ENCODE measurements at regions not wholly inside any gene's neighbourhood (a gene's known extent, or its start where the extent isn't known, plus 50 kb on each side); places are given as distances from the start of the nearest gene placed in this dataset.

DNA sequence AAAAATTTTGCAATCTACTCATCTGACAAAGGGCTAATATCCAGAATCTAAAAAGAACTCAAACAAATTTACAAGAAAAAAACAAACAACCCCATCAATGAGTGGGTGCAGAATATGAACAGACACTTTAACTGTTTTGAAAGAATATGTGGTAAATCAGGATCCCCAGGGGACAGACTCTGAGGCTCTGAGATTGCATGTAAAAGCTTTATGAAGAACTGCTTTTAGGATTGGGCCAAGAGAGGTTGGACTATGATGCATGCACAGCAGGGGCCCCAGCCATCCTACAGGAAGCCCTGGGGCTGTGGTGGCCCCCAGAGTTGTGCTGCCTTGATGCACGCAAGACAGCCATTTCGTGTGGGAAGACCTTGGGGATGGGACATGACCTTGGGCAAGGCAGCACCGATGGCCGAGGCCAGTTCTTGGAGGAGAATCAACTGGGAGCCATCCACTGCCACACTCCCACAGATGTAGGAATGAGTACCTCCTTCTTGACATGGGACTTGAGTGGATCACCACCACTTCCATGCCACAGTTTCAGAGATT is 298.1 kb upstream of the THBS1 start:
- no peak overlapping the region for H3K4me3 ChIP-seq (ENCODE audit: insufficient read depth, low read length)
- TF ChIP-seq, protein P1, sequence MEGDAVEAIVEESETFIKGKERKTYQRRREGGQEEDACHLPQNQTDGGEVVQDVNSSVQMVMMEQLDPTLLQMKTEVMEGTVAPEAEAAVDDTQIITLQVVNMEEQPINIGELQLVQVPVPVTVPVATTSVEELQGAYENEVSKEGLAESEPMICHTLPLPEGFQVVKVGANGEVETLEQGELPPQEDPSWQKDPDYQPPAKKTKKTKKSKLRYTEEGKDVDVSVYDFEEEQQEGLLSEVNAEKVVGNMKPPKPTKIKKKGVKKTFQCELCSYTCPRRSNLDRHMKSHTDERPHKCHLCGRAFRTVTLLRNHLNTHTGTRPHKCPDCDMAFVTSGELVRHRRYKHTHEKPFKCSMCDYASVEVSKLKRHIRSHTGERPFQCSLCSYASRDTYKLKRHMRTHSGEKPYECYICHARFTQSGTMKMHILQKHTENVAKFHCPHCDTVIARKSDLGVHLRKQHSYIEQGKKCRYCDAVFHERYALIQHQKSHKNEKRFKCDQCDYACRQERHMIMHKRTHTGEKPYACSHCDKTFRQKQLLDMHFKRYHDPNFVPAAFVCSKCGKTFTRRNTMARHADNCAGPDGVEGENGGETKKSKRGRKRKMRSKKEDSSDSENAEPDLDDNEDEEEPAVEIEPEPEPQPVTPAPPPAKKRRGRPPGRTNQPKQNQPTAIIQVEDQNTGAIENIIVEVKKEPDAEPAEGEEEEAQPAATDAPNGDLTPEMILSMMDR (IDR thresholded peaks at IDR 0.05; ENCODE audit: extremely low read depth, low read depth, low read length): no peak
- no peaks in the 10 kb centered on the region for H3K36me3 ChIP-seq (ENCODE audit: insufficient read depth, low read length)
- H2AFZ ChIP-seq (ENCODE audit: low read length): no peak overlapping the region
- peaks cover 63% of the 10 kb centered on the region for H3K4me1 ChIP-seq (ENCODE audit: insufficient read depth, low read length)
- H3K79me2 ChIP-seq (ENCODE audit: insufficient read depth, low read length): no peaks in the 10 kb centered on the region
- no peaks in the 10 kb centered on the region for H3K9me3 ChIP-seq (ENCODE audit: low read depth, low read length)
- no peaks in the 10 kb centered on the region for H3K27me3 ChIP-seq (ENCODE audit: insufficient read depth, low read length)
- H4K20me1 ChIP-seq (ENCODE audit: insufficient read depth, low read length): no peaks in the 10 kb centered on the region
- H3K4me2 ChIP-seq (ENCODE audit: insufficient read depth, low read length): no peak overlapping the region
- peak overlapping the region; percentile 81 for H3K27ac ChIP-seq (ENCODE audit: low read depth, low read length)
- no peak for DNase-seq (ENCODE audit: insufficient read length, low spot score, missing footprints)

DNA sequence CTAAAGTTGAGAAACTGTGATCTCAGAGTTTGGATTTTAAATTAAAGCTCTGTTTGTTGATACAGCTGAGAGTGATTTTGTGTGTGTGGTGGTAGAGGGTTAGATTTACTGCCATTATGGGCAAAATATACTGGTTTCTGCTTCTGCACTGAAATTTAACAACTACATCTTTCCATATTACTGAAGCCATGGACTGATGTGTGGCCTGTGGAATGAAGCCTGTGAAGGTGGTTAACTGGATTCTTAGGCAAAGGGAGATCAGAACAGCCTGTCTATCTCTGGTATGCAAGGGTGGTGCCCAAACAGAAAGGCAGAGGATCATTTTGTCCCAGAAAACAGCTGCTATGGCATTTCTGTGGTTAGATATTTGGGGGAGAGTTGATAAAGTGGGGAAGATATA is 297.3 kb upstream of the THBS1 start:
- H3K36me3 ChIP-seq (ENCODE audit: insufficient read depth, low read length): no peaks in the 10 kb centered on the region
- no peak overlapping the region for H3K4me3 ChIP-seq (ENCODE audit: insufficient read depth, low read length)
- no peaks in the 10 kb centered on the region for H3K79me2 ChIP-seq (ENCODE audit: insufficient read depth, low read length)
- TF ChIP-seq, protein P1 (IDR thresholded peaks at IDR 0.05; ENCODE audit: extremely low read depth, low read depth, low read length): no peak
- no peaks in the 10 kb centered on the region for H3K9me3 ChIP-seq (ENCODE audit: low read depth, low read length)
- H3K27ac ChIP-seq (ENCODE audit: low read depth, low read length): peak overlapping the region; percentile 81
- no peak overlapping the region for H3K4me2 ChIP-seq (ENCODE audit: insufficient read depth, low read length)
- H3K4me1 ChIP-seq (ENCODE audit: insufficient read depth, low read length): peaks cover 66% of the 10 kb centered on the region
- no peaks in the 10 kb centered on the region for H4K20me1 ChIP-seq (ENCODE audit: insufficient read depth, low read length)
- no peak overlapping the region for H2AFZ ChIP-seq (ENCODE audit: low read length)
- no peaks in the 10 kb centered on the region for H3K27me3 ChIP-seq (ENCODE audit: insufficient read depth, low read length)
- peak; percentile 31 for DNase-seq (ENCODE audit: insufficient read length, low spot score, missing footprints)

DNA sequence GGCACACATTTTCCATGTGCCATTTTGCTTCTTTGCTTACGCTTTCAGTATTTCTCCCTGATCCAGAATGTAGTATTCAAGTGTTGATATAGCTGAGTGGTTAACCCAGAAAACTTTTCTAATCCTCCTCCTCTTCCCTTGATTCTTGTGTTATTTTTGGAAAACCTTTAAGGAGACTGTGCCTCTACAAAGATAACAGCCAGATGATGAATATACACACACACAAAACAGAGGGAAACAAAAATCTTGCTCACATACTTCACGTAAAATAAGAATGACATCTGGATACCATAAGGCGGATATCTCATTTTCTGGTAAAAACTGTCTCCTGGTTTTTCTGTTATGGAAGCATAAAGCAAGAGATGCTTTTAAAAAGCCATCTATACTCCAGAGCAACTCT is 295.8 kb upstream of the THBS1 start:
- no peak overlapping the region for H3K4me3 ChIP-seq (ENCODE audit: insufficient read depth, low read length)
- no peaks in the 10 kb centered on the region for H3K36me3 ChIP-seq (ENCODE audit: insufficient read depth, low read length)
- peak; percentile 60 for DNase-seq (ENCODE audit: insufficient read length, low spot score, missing footprints)
- TF ChIP-seq, protein P1 (IDR thresholded peaks at IDR 0.05; ENCODE audit: extremely low read depth, low read depth, low read length): no peak
- H4K20me1 ChIP-seq (ENCODE audit: insufficient read depth, low read length): no peaks in the 10 kb centered on the region
- H3K9me3 ChIP-seq (ENCODE audit: low read depth, low read length): no peaks in the 10 kb centered on the region
- H3K27me3 ChIP-seq (ENCODE audit: insufficient read depth, low read length): no peaks in the 10 kb centered on the region
- peak overlapping the region; percentile 41 for H3K4me2 ChIP-seq (ENCODE audit: insufficient read depth, low read length)
- peaks cover 58% of the 10 kb centered on the region for H3K4me1 ChIP-seq (ENCODE audit: insufficient read depth, low read length)
- H3K79me2 ChIP-seq (ENCODE audit: insufficient read depth, low read length): no peaks in the 10 kb centered on the region
- peak overlapping the region; percentile 81 for H3K27ac ChIP-seq (ENCODE audit: low read depth, low read length)
- H2AFZ ChIP-seq (ENCODE audit: low read length): no peak overlapping the region

DNA sequence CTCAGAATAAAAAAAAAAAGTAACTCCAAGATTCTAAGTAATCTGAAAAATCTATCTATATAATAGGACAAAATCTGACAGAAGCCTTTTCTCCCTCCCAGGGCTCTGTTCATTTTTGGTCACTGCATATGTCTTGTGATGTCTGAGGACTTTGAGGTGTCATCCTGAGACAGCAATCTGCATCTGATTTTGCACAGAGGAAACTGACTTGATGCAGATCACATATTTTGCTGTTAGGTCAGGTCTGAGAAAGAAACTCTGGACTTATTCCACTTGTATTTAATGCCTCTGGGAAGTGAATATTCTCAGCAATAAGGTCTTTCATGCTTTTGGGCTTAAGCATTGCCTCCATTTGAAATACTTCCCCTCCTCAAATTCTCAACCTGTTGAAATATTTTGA is 295.2 kb upstream of the THBS1 start:
- peaks cover 55% of the 10 kb centered on the region for H3K4me1 ChIP-seq (ENCODE audit: insufficient read depth, low read length)
- no peaks in the 10 kb centered on the region for H3K9me3 ChIP-seq (ENCODE audit: low read depth, low read length)
- no peaks in the 10 kb centered on the region for H4K20me1 ChIP-seq (ENCODE audit: insufficient read depth, low read length)
- H3K4me3 ChIP-seq (ENCODE audit: insufficient read depth, low read length): no peak overlapping the region
- H3K4me2 ChIP-seq (ENCODE audit: insufficient read depth, low read length): no peak overlapping the region
- H2AFZ ChIP-seq (ENCODE audit: low read length): no peak overlapping the region
- H3K36me3 ChIP-seq (ENCODE audit: insufficient read depth, low read length): no peaks in the 10 kb centered on the region
- H3K79me2 ChIP-seq (ENCODE audit: insufficient read depth, low read length): no peaks in the 10 kb centered on the region
- TF ChIP-seq, protein P1 (IDR thresholded peaks at IDR 0.05; ENCODE audit: extremely low read depth, low read depth, low read length): no peak
- H3K27ac ChIP-seq (ENCODE audit: low read depth, low read length): peak overlapping the region; percentile 81
- no peaks in the 10 kb centered on the region for H3K27me3 ChIP-seq (ENCODE audit: insufficient read depth, low read length)
- DNase-seq (ENCODE audit: insufficient read length, low spot score, missing footprints): no peak

Measured in osteoblast (primary cell).